HAP-1 (cell line): ENCODE measurements at regions not wholly inside any gene's neighbourhood (a gene's known extent, or its start where the extent isn't known, plus 50 kb on each side); places are given as distances from the start of the nearest gene placed in this dataset.

Source experiments
- DNase-seq, 2 experiments: peaks; one replicate each; pipeline ENCODE4 v3.0.0-alpha.2; 2016 to 2020; ENCODE audit warnings: low spot score in 2 of 2
- H3K27me3 ChIP-seq: fragments of 250-450 bp; sonication (Bioruptor Pico); 2 replicates; pipeline ENCODE4 v1.5.1; 2020; ENCODE audit warnings: low read depth, mild to moderate bottlenecking, moderate library complexity
- H3K36me3 ChIP-seq: fragments of 250-450 bp; sonication (Bioruptor Pico); replicated peaks from 2 replicates; pipeline ENCODE4 v1.5.1; 2020; ENCODE audit warnings: mild to moderate bottlenecking
- H3K4me1 ChIP-seq: fragments of 250-450 bp; sonication (Bioruptor Pico); 2 replicates; pipeline ENCODE4 v1.5.1; 2020; ENCODE audit warnings: mild to moderate bottlenecking
- H3K4me3 ChIP-seq: fragments of 250-450 bp; sonication (Bioruptor Pico); 2 replicates; pipeline ENCODE4 v1.5.1; 2020; ENCODE audit warnings: mild to moderate bottlenecking, moderate library complexity
- H3K9me3 ChIP-seq: fragments of 250-450 bp; sonication (Bioruptor Pico); 2 replicates; pipeline ENCODE4 v1.5.1; 2020; ENCODE audit warnings: mild to moderate bottlenecking, moderate library complexity
- in situ Hi-C: fragments of 300-500 bp; cut with MboI; formaldehyde crosslinking; loops from 3 replicates; pipeline ENCODE4 v1.14.3; 2020; ENCODE audit warnings: low sequenced_read_pairs, inconsistent platforms, mixed read lengths

DNA sequence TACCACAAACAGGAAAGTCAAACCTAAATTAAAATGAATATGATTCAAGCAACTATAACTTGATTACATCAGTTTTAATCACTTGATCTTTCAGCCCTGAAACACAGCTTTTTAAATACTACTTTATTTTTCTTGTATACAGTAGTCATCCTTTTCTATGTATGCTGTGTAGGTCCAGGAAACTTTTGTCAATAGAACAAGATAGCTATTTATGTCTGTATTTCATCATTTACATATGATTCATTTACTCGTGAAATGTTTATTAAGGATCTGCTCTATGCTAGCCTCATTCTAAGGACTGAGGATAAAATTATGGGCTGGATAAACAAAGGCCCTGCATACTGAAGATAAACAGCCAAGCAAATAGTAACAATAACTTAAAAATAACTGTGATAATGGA lies 930.2 kb downstream of the TFAP2A start:
- no peak for DNase-seq
- H3K4me3 ChIP-seq: no peak overlapping the region
- no peaks in the 10 kb centered on the region for H3K9me3 ChIP-seq
- in situ Hi-C loops: no loop called here
- H3K27me3 ChIP-seq: no peaks in the 10 kb centered on the region
- no peaks in the 10 kb centered on the region for H3K4me1 ChIP-seq
- no peaks in the 10 kb centered on the region for H3K36me3 ChIP-seq

DNA sequence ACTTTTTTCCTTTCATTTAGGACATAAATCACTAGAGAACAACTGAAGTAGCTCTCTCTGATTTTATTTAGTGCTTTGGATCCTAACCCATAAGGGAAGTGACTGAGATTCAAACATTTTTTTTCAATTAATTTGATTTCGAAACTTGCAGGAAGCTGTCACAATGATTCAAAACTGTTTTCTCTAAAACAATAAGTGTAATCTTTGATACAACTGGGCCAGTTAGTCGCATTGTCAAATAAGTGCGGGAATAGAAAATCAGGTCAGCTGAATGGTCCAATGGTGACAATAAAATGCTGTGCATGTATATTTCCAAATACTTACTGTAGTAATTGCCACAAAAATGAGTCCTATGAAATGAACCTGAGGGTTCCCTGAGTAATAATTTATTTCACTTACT lies 930.8 kb downstream of the TFAP2A start:
- Histone ChIP-seq H3K36me3 (no peaks in the 10 kb centered on the region), H3K4me1 (no peaks in the 10 kb centered on the region), H3K9me3 (no peaks in the 10 kb centered on the region), H3K4me3 (no peak overlapping the region), H3K27me3 (no peaks in the 10 kb centered on the region)
- in situ Hi-C loops: no loop called here
- DNase-seq: no peak

DNA sequence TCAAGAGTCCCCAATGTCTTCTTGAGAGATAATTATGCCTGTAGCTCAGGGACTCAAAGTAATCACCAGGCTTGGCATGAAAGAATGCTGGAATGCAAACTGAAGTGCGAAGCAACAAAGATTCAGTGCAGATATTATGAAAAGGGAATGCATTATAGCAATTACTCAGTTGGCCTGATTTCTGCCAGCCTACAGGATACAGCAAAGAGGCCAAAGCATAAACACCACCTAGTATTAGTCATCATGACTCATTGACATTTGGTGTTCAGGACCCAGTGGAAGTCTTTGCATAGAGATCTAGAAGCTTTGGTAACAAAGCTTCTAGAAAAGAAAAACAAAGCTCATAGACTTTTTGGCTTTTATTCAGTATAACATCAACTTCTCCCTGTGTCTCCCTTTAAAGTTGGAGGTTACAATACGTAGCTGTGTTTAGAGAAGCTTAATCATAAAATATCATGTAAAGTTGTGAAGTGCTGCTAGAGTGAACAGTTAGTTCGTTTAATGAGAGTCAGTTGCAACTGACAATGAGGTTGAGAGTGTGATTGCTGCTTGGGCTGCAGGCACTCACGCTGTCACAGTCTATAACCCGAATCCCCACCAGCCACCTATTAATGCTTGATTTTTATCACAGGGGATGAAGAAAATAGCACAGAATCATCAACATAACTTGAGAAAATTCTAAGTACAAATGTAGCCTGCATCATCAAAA lies 932.7 kb downstream of the TFAP2A start:
- H3K9me3 ChIP-seq: no peaks in the 10 kb centered on the region
- no peak for DNase-seq
- no peaks in the 10 kb centered on the region for H3K36me3 ChIP-seq
- no peaks in the 10 kb centered on the region for H3K27me3 ChIP-seq
- H3K4me3 ChIP-seq: no peak overlapping the region
- H3K4me1 ChIP-seq: no peaks in the 10 kb centered on the region
- in situ Hi-C loops: no loop called here

DNA sequence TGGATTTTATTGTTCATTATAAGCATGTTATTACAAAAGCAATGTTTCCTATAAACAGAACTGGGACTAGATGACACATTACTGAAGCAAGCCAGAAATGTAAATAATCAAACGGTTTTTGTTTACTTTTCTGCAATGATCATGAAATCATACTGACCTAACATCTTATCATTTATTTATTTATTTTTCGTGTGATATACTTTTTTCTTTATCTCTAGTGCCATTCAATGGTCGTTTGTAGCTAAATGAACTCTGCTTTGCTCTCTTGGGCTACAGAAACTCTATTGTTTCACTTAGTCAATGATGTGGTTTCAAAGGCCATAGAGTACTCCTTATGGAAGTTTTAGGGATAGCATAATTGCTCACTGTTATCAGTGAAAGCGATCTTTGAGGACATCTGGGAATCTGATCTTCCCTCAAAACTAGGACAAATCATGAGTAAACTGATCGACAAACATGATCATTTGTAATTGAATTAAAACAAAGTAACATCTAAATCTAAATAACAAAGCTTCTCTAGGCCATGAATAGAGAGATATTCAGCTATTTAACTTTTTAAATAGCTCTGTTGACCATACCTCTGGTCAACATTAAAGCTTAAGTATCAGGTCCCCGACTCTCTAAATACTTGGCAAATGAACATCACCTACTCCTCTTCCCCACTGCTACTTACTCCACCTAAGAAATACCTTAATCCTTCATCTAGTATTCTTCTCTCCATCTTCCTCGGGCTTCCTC lies 933.4 kb downstream of the TFAP2A start:
- in situ Hi-C loops: no loop called here
- Histone ChIP-seq H3K27me3 (no peaks in the 10 kb centered on the region), H3K4me1 (no peaks in the 10 kb centered on the region), H3K9me3 (no peaks in the 10 kb centered on the region), H3K36me3 (no peaks in the 10 kb centered on the region), H3K4me3 (no peak overlapping the region)
- no peak for DNase-seq

GRCh38 chr6:9468277-9468676 lies 946.6 kb downstream of the TFAP2A start:
- H3K27me3 ChIP-seq: no peaks in the 10 kb centered on the region
- no peaks in the 10 kb centered on the region for H3K9me3 ChIP-seq
- no peak overlapping the region for H3K4me3 ChIP-seq
- no peaks in the 10 kb centered on the region for H3K4me1 ChIP-seq
- no peaks in the 10 kb centered on the region for H3K36me3 ChIP-seq
- in situ Hi-C loops: no loop called here
- DNase-seq: no peak

GRCh38 chr6:9467741-9468140 lies 947.1 kb downstream of the TFAP2A start:
- in situ Hi-C loops: no loop called here
- DNase-seq: no peak

GRCh38 chr6:9464583-9464982 lies 950.3 kb downstream of the TFAP2A start:
- Histone ChIP-seq H3K36me3 (no peaks in the 10 kb centered on the region), H3K4me1 (no peaks in the 10 kb centered on the region), H3K27me3 (no peaks in the 10 kb centered on the region), H3K9me3 (no peaks in the 10 kb centered on the region), H3K4me3 (no peak overlapping the region)
- DNase-seq: no peak
- in situ Hi-C loops: no loop called here

More at GRCh38 chr6:9467741-9468140, 947.1 kb downstream of the TFAP2A start:
- Histone ChIP-seq H3K27me3 (no peaks in the 10 kb centered on the region), H3K36me3 (no peaks in the 10 kb centered on the region), H3K4me3 (no peak overlapping the region), H3K4me1 (no peaks in the 10 kb centered on the region), H3K9me3 (no peaks in the 10 kb centered on the region)

DNA sequence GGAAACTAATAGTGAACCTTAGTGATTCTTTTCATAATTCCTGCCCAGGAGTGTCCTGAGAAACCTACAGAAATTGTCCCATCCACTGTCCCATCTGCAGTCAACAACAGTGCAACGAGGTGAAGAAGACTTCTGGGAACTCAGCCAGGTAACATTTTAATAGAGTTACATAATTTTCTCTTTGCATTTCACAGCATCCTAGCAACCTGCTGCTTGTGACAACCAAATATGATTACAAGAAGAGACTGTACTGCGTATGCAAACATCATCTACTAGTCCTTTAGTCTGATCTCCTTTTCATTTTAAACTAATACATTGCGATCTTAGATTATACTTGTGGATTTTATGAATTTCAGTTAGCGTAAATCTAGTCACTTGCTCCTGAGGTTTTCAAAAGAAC lies 951.6 kb downstream of the TFAP2A start:
- in situ Hi-C loops: no loop called here
- H3K9me3 ChIP-seq: no peaks in the 10 kb centered on the region
- DNase-seq: no peak
- no peak overlapping the region for H3K4me3 ChIP-seq
- H3K27me3 ChIP-seq: no peaks in the 10 kb centered on the region
- no peaks in the 10 kb centered on the region for H3K36me3 ChIP-seq
- H3K4me1 ChIP-seq: no peaks in the 10 kb centered on the region

DNA sequence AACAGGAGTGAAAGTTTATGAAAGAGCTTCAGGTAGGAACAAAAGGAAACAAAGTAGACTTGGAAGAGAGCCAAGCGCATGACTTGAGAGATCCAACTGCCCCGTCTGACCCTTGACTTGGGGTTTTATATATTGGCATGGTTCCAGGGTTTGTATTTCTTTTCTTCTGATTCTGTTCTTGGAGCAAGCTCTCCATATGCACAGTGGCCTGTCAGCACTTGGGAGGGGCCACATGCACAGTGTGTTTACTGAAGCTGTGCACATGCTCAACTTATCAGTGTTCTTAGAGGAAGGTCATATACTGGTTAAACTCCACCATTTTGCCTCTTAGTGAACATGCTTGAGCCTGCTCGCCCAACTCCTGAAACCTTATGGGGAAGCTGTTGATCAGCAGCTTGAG lies 953.7 kb downstream of the TFAP2A start:
- H3K27me3 ChIP-seq: no peaks in the 10 kb centered on the region
- H3K4me1 ChIP-seq: no peaks in the 10 kb centered on the region
- no peak for DNase-seq
- H3K9me3 ChIP-seq: no peaks in the 10 kb centered on the region
- no peak overlapping the region for H3K4me3 ChIP-seq
- in situ Hi-C loops: no loop called here
- no peaks in the 10 kb centered on the region for H3K36me3 ChIP-seq

DNA sequence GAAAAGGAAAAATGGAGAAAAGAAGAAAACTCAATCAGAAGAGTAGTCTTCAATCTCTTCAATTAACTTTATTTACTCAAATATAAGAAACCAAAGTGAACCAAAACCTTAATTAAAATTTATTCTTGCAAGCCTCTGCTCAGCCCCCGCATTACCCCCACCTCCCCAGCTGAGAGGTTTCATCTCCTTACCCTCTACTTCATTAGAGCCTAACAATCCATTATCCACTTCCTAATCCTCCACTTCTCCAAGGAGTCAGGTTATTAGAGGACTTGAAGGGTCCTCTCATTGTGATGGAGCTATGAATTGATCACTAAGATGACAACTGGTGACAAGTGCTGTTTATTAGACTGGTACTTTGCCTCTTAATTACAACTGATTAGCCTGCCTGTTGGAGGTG lies 956.5 kb downstream of the TFAP2A start:
- no peak overlapping the region for H3K4me3 ChIP-seq
- H3K4me1 ChIP-seq: no peaks in the 10 kb centered on the region
- no peaks in the 10 kb centered on the region for H3K27me3 ChIP-seq
- in situ Hi-C loops: no loop called here
- no peak for DNase-seq
- H3K36me3 ChIP-seq: no peaks in the 10 kb centered on the region
- H3K9me3 ChIP-seq: no peaks in the 10 kb centered on the region

GRCh38 chr6:9455864-9456658 lies 958.8 kb downstream of the TFAP2A start:
- DNase-seq: no peak
- Histone ChIP-seq H3K27me3 (no peaks in the 10 kb centered on the region), H3K4me3 (no peak overlapping the region), H3K4me1 (no peaks in the 10 kb centered on the region), H3K36me3 (no peaks in the 10 kb centered on the region), H3K9me3 (no peaks in the 10 kb centered on the region)
- in situ Hi-C loops: no loop called here

- DNase-seq: no peak
- H3K4me3 ChIP-seq: no peak overlapping the region
- H3K9me3 ChIP-seq: no peaks in the 10 kb centered on the region
- in situ Hi-C loops: no loop called here
- no peaks in the 10 kb centered on the region for H3K36me3 ChIP-seq
- H3K27me3 ChIP-seq: no peaks in the 10 kb centered on the region
- no peaks in the 10 kb centered on the region for H3K4me1 ChIP-seq
These were observed 975.1 kb downstream of the TFAP2A start for GRCh38 chr6:9439621-9440330.

DNA sequence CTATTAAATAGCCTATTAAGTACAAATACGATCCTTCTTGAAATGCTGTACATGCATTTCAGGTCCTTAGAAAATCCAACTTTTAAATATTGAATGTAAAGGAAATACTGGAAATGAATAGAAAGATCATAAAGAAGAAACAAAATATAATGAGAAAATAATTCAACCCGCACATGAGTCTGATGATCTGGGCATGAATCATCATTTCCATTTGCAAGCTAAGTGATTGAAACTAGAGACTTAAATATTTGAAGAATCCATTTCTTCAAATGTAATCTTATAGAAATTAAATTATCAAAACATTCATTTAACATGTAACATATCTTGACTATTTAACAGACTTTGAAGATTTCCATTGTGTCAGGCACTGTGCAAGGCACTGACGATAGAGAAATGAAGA lies 977.0 kb downstream of the TFAP2A start:
- no peaks in the 10 kb centered on the region for H3K4me1 ChIP-seq
- no peak for DNase-seq
- in situ Hi-C loops: no loop called here
- H3K4me3 ChIP-seq: no peak overlapping the region
- H3K27me3 ChIP-seq: no peaks in the 10 kb centered on the region
- H3K36me3 ChIP-seq: no peaks in the 10 kb centered on the region
- no peaks in the 10 kb centered on the region for H3K9me3 ChIP-seq
